Stimulated activated naive CD8-positive, alpha-beta T cell treated with anti-CD3 and anti-CD28 coated beads, Interleukin-15, Interleukin-2, amounts not matched to agents 100 ng/mL and 50 ng/mL, for 24 hours (primary cell): ENCODE measurements at regions not wholly inside any gene's neighbourhood (a gene's known extent, or its start where the extent isn't known, plus 50 kb on each side); places are given as distances from the start of the nearest gene placed in this dataset.

Experiments
- H3K27ac Mint-ChIP-seq: one replicate; pipeline ENCODE4 v1.8.0; 2021; ENCODE audit warnings: mild to moderate bottlenecking, mixed read lengths
- H3K27me3 Mint-ChIP-seq: one replicate; pipeline ENCODE4 v1.8.0; 2021; ENCODE audit warnings: mixed read lengths
- H3K36me3 Mint-ChIP-seq: one replicate; pipeline ENCODE4 v1.8.0; 2021; ENCODE audit warnings: low read depth, mixed read lengths
- H3K4me1 Mint-ChIP-seq: one replicate; pipeline ENCODE4 v1.8.0; 2021; ENCODE audit warnings: low read depth, mixed read lengths
- H3K4me3 Mint-ChIP-seq: one replicate; pipeline ENCODE4 v1.8.0; 2021; ENCODE audit warnings: mild to moderate bottlenecking, mixed read lengths
- H3K9me3 Mint-ChIP-seq: one replicate; pipeline ENCODE4 v1.8.0; 2021; ENCODE audit warnings: mixed read lengths

GRCh38 chr1:171434717-171435346, 50.5 kb upstream of the PRRC2C start:
- H3K27me3 Mint-ChIP-seq: no peaks in the 10 kb centered on the region
- H3K4me3 Mint-ChIP-seq: peak overlapping the region; percentile 12
- peak overlapping the region; percentile 82 for H3K27ac Mint-ChIP-seq
- peaks cover 12% of the 10 kb centered on the region for H3K4me1 Mint-ChIP-seq
- no peaks in the 10 kb centered on the region for H3K9me3 Mint-ChIP-seq
- no peaks in the 10 kb centered on the region for H3K36me3 Mint-ChIP-seq
